Ascending aorta (tissue), 2 donors: ENCODE measurements at regions not wholly inside any gene's neighbourhood (a gene's known extent, or its start where the extent isn't known, plus 50 kb on each side); places are given as distances from the start of the nearest gene placed in this dataset.

Experiments used
- DNase-seq, 2 donors: peaks; one replicate each; pipeline ENCODE4 v3.0.0-alpha.2; 2019; ENCODE audit warnings: low spot score in 2 of 2
- H3K27ac ChIP-seq, 2 donors: fragments of 200-600 bp; sonication (generic); one replicate each; pipeline ENCODE4 v1.5.1; 2016 to 2017; ENCODE audit warnings: mild to moderate bottlenecking in 1 of 2
- H3K27me3 ChIP-seq: fragments of 200-600 bp; sonication (generic); one replicate; pipeline ENCODE4 v1.5.1; 2017
- H3K36me3 ChIP-seq, 2 donors: fragments of 200-600 bp; sonication (generic); one replicate each; pipeline ENCODE4 v1.5.1; 2016
- H3K4me1 ChIP-seq, 2 donors: fragments of 200-600 bp; sonication (generic); one replicate each; pipeline ENCODE4 v1.5.1; 2016 to 2017; ENCODE audit warnings: mild to moderate bottlenecking in 1 of 2
- H3K4me3 ChIP-seq, 2 donors: fragments of 200-600 bp; sonication (generic); one replicate each; pipeline ENCODE4 v1.5.1; 2016 to 2017; ENCODE audit warnings: mild to moderate bottlenecking in 1 of 2
- H3K9me3 ChIP-seq, 2 donors: fragments of 200-600 bp; sonication (generic); one replicate each; pipeline ENCODE4 v1.5.1; 2016
- CTCF ChIP-seq, 3 experiments: fragments of 200-600 bp in 2 of 3; fragments of 450-650 bp in 1 of 3; sonication (generic) in 2 of 3; IDR thresholded peaks; one replicate each; pipeline ENCODE4 v1.5.1; 2016 to 2019; ENCODE audit warnings: antibody characterized with exemption in 3 of 3, mild to moderate bottlenecking in 1 of 3, moderate library complexity in 1 of 3
- intact Hi-C: fragments of 100-400 bp; cut with DNase I; formaldehyde crosslinking; loops from one replicate; pipeline ENCODE4 v1.15.1; 2023

- Histone ChIP-seq H3K36me3 (no peaks in the 10 kb centered on the region), H3K4me3 (no peak overlapping the region), H3K4me1 (no peaks in the 10 kb centered on the region), H3K27me3 (no peaks in the 10 kb centered on the region), H3K9me3 (no peaks in the 10 kb centered on the region), H3K27ac (no peak overlapping the region)
- TF ChIP-seq CTCF (IDR thresholded peaks at IDR 0.05), result no peak
- DNase-seq, result no peak
- intact Hi-C loops, result no loop called here
Observed at GRCh38 chr4:13955551-13955950, 328.0 kb upstream of the BOD1L1 start.

- no peak overlapping the region for H3K27ac ChIP-seq
- H3K36me3 ChIP-seq, result no peaks in the 10 kb centered on the region
- no peak overlapping the region for H3K4me3 ChIP-seq
- TF ChIP-seq CTCF (IDR thresholded peaks at IDR 0.05), result no peak
- no peaks in the 10 kb centered on the region for H3K27me3 ChIP-seq
- H3K9me3 ChIP-seq, result no peaks in the 10 kb centered on the region
- no peaks in the 10 kb centered on the region for H3K4me1 ChIP-seq
- DNase-seq, result no peak
- intact Hi-C loops, result no loop called here
Observed at GRCh38 chr4:13956947-13957346, 329.4 kb upstream of the BOD1L1 start.

- TF ChIP-seq CTCF (IDR thresholded peaks at IDR 0.05), result no peak
Observed at GRCh38 chr4:13957871-13958270, 330.3 kb upstream of the BOD1L1 start.

GRCh38 chr4:13963601-13964000 lies 336.1 kb upstream of the BOD1L1 start:
- H3K9me3 ChIP-seq, result no peaks in the 10 kb centered on the region
- no peak overlapping the region for H3K27ac ChIP-seq
- intact Hi-C loops, result no loop called here
- H3K36me3 ChIP-seq, result no peaks in the 10 kb centered on the region
- TF ChIP-seq CTCF (IDR thresholded peaks at IDR 0.05), result no peak
- no peak overlapping the region for H3K4me3 ChIP-seq
- no peaks in the 10 kb centered on the region for H3K4me1 ChIP-seq
- no peaks in the 10 kb centered on the region for H3K27me3 ChIP-seq
- DNase-seq, result no peak

More at GRCh38 chr4:13957871-13958270, 330.3 kb upstream of the BOD1L1 start:
- H3K4me3 ChIP-seq, result no peak overlapping the region
- H3K9me3 ChIP-seq, result no peaks in the 10 kb centered on the region
- no peaks in the 10 kb centered on the region for H3K27me3 ChIP-seq
- DNase-seq, result no peak
- intact Hi-C loops, result no loop called here
- H3K4me1 ChIP-seq, result no peaks in the 10 kb centered on the region
- H3K36me3 ChIP-seq, result no peaks in the 10 kb centered on the region
- no peak overlapping the region for H3K27ac ChIP-seq

- intact Hi-C loops, result no loop called here
- DNase-seq, result no peak
- H3K9me3 ChIP-seq, result no peaks in the 10 kb centered on the region
- H3K4me3 ChIP-seq, result no peak overlapping the region
- H3K36me3 ChIP-seq, result no peaks in the 10 kb centered on the region
- H3K4me1 ChIP-seq, result no peaks in the 10 kb centered on the region
- H3K27me3 ChIP-seq, result no peaks in the 10 kb centered on the region
- H3K27ac ChIP-seq, result no peak overlapping the region
- TF ChIP-seq CTCF (IDR thresholded peaks at IDR 0.05), result no peak
Observed at GRCh38 chr4:13966231-13967195, 339.0 kb upstream of the BOD1L1 start.
